Urothelium cell line (cell line): ENCODE measurements at regions not wholly inside any gene's neighbourhood (a gene's known extent, or its start where the extent isn't known, plus 50 kb on each side); places are given as distances from the start of the nearest gene placed in this dataset.
"Not testable (repeated sequence)": the region's sequence is repeated elsewhere in the genome, so short reads cannot be mapped to it uniquely, and the experiment has no call there.

Source experiments
- DNase-seq: peaks from one replicate; pipeline ENCODE4 v3.0.0; 2011; ENCODE audit warnings: low spot score, mixed read lengths
- FAIRE-seq: peaks from 2 replicates; lab custom pipeline; 2011; peaks lifted over from hg19 to GRCh38; lab: Jason Lieb, UNC

GRCh38 chr19:13665125-13665905, 99.0 kb upstream of the MRI1 start:
- DNase-seq (no peak), FAIRE-seq (no peak)

DNA sequence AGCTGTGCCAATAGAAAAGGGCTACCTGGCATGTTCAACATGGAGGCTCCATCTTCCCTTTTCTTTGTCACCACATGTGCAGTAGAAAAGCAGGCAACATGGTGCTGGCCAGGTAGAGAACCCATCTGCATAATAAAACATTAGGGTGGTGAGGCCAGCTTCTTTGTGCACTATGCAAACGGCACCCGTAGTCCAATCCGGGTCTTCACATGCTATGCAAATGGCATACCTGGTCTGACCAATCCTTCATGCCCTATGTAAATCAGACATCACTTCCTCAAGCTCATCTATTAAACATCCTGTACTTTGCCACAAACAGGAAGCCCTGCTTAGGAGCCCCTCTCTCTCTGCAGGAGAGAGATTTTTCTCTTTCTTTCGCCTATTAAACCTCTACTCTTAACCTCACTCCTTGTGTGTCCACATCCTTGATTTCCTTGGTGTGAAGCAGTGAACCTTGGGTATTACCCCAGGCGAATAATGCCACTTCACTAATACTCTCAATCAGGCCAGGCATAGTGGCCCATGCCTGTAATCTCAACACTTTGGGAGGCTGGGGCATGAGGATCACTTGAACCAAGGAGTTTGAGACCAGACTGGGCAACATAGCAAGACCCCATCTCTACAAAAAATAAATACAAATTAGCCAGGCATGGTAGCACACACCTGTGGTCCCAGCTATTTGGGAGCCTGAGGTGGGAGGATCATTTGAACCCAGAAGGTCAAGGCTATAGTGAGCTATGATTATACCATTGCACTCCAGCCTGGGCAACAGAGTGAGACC, 111.3 kb upstream of the MRI1 start:
- no peak for DNase-seq
- FAIRE-seq, result no peak

GRCh38 chr19:13646758-13647157, 117.6 kb upstream of the MRI1 start:
- no peak for FAIRE-seq
- DNase-seq, result no peak

GRCh38 chr19:13644645-13645044, 119.7 kb upstream of the MRI1 start:
- FAIRE-seq (no peak), DNase-seq (no peak)

DNA sequence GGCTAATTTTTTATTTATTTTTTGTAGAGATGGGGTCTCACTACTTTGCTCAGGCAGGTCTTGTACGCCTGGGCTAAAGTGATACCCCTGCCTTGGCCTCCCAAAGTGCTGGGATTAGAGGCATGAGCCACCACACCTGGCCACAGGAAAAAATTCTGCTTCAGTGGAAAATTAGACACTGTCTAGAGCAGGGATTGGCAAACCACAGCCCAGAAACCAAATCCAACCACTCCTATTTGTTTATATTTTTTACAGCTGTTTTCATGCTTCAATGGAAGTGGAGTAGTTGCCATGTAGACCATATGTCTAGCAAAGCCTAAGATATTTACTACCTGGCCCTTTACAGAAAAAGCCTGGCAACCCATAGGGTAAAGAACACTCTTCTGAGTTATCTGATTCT, 123.7 kb upstream of the MRI1 start:
- FAIRE-seq (no peak), DNase-seq (no peak)

DNA sequence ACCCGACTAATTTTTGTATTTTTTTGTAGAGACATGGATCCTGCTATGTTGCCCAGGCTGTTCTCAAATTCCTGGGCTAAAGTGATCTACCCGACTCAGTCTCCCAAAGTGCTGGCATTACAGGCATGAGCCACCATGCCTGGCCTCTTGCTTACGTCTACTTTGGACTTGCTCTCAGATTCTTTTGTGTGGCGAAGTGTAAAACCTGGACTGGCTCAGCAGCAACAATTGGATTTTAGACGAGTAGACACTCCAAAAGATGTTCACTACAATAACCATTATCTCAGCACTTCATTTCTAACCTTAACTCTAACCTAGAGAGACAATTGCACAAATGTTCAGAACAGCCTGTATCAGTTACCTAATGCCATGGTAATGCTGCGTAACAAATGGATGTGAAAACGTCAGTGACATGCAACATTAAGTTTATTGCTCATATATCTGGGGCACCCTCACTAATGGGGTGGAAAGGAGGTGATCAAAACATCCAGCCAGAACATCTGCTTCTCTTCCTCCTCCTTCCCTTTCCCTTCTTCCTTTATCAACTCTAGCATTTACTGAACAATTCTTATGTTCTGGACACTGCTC, 124.9 kb upstream of the MRI1 start:
- DNase-seq, result no peak
- no peak for FAIRE-seq

DNA sequence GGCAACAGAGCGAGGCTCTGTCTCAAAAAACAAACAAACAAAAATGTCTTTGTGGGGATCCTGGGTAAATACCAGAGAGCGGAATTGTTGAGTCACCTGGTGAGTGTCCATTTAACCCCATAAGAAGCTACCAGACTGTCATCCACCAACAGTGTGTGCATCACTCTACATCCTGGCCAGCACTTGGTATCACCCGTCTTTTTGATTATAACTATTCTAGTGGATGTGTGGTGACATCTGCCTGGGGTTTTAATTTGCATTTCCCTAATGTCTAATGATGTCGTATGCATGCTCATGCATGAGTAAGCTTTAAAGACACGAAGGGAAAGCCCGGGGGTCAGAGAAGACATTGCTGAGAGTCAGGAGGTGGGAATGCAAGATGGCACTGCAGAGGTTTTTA, 126.7 kb upstream of the MRI1 start:
- no peak for FAIRE-seq
- DNase-seq, result no peak

- DNase-seq, result no peak
- no peak for FAIRE-seq
Measured at GRCh38 chr19:13634658-13635057, 128.4 kb upstream of the CACNA1A start.

- DNase-seq (no peak), FAIRE-seq (no peak)
Measured at GRCh38 chr19:13633522-13633922, 127.2 kb upstream of the CACNA1A start.

GRCh38 chr19:13633109-13633508, 126.8 kb upstream of the CACNA1A start:
- no peak for FAIRE-seq
- DNase-seq, result no peak

- not testable (repeated sequence) for DNase-seq, FAIRE-seq
Measured at GRCh38 chr19:13632164-13632563, 125.9 kb upstream of the CACNA1A start.

DNA sequence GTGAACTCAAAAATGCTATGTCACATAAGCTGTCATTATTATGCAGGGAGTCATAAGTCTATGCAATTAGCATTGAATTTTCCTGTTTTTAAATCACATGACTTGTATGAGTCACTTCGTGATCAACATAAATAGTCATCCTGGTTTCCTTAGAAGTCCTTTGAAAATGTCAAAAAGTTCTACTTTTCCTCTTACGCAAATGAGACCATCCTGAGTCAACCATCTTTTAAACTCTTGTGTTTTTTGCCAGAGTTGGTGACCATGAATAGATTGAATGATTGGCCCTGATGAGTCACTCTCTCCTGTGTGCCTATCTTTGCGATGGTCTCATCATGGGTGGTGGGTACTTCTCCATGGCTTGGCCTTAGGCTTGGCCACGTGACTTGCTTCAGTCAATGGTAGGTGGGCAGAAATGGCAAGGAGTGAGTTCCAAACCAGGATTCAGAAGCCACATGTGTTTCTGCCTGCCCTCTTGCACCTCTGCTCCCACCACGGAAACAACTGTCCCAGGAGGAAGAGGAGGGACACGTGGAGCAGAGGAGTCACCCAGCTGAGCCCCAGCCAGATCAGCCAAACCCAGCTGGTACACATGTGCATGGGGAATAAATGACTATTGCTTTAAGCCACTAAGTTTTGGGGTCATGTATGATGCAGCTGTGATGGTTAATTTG, 123.5 kb upstream of the CACNA1A start:
- FAIRE-seq (no peak), DNase-seq (no peak)

GRCh38 chr19:13627531-13627930, 121.3 kb upstream of the CACNA1A start:
- DNase-seq, result no peak

GRCh38 chr19:13623716-13624710, 117.7 kb upstream of the CACNA1A start:
- DNase-seq, result no peak
- FAIRE-seq, result no peak

More at GRCh38 chr19:13627531-13627930, 121.3 kb upstream of the CACNA1A start:
- no peak for FAIRE-seq

- FAIRE-seq (no peak), DNase-seq (no peak)
Measured at GRCh38 chr19:13622766-13623715, 116.8 kb upstream of the CACNA1A start.

GRCh38 chr19:13621413-13621812, 115.1 kb upstream of the CACNA1A start:
- no peak for FAIRE-seq
- no peak for DNase-seq

DNA sequence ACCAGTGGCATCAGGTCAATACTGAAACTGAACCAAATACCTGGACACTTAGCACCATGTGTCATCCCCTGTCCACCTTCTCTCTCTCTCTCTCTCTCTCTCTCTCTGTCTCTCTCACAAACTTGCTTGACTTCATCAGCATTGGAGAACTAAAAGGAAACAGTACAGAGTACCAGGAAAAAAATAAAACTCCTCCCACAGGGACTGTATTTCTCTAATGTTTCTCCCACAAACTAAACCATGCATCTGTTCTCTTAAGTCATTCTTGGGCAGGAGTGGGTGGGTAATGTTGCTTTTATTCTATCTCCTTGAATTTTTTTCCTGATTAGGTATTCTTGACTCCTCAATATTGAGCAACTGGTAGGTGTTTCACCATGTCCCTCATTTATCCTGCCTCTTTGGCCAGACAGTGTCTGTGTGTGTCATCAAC, 112.9 kb upstream of the CACNA1A start:
- no peak for DNase-seq
- no peak for FAIRE-seq

GRCh38 chr19:13615890-13616289, 109.6 kb upstream of the CACNA1A start:
- no peak for FAIRE-seq
- DNase-seq, result no peak

DNA sequence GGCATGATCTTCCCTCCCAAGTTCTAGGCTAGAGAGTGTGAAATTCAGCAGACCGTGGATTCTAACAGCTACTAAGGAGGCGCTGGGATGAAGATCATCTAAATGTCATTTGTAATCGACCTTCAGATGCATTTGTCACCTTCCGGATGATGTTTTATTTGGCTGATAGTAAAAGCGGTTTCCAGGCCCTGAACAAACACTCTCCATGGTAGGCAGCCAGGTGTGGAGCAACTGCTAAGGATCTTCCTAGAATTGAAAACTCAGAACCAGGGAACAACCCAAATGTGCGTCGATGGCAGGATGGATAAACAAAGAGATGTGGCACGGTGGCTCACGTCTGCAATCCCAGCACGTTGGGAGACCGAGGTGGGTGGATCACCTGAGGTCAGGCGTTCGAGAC, 107.2 kb upstream of the CACNA1A start:
- no peak for DNase-seq
- no peak for FAIRE-seq
